ENCODE measurements at regions not wholly inside any gene's neighbourhood (a gene's known extent, or its start where the extent isn't known, plus 50 kb on each side); places are given as distances from the start of the nearest gene placed in this dataset.
"Not testable (repeated sequence)": the region's sequence is repeated elsewhere in the genome, so short reads cannot be mapped to it uniquely, and the experiment has no call there.

DNA sequence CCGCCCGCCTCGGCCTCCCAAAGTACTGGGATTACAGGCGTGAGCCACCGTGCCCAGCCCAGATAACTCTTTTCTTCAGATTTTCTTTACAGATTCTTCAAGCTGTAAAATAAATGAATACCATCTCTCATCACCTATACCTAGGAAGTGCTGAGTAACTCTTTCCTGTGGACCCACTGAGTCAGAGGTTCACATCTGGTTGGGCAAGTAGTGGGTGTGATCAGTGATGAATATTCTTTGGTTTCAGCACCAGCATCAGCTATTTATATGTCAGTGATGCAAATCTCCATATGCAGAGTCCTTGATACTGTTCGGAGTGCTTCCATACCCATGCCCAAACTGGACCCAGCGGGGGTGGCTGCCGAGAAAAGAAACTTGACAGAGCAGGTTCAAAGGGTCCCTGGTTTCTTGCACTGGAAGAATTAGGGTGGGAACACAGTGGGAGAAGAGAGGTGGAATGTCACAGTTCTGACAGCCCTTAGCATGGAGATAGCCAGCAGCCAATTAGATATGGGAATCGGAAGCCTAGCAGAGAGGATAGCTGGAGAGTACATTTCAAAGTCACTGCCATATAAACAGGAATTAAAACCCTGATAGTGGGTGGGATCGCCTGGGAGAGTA, 64.9 kb upstream of the DDR1 start:
- peak overlapping the region; percentile 46 for H3K27ac ChIP-seq
- no peak overlapping the region for H3K4me3 ChIP-seq (ENCODE audit: low read depth in 1 of 2, low read length in 1 of 2)
- TF ChIP-seq CTCF (IDR thresholded peaks at IDR 0.05): no peak
- H3K36me3 ChIP-seq: no peaks in the 10 kb centered on the region
- H3K4me1 ChIP-seq (ENCODE audit: control insufficient read depth in 1 of 2, insufficient read depth in 1 of 2, low read depth in 1 of 2, low read length in 1 of 2): peaks cover 55 to 58% of the 10 kb centered on the region in 2 experiments
- H3K9me3 ChIP-seq: no peaks in the 10 kb centered on the region
- H3K27me3 ChIP-seq: no peaks in the 10 kb centered on the region

DNA sequence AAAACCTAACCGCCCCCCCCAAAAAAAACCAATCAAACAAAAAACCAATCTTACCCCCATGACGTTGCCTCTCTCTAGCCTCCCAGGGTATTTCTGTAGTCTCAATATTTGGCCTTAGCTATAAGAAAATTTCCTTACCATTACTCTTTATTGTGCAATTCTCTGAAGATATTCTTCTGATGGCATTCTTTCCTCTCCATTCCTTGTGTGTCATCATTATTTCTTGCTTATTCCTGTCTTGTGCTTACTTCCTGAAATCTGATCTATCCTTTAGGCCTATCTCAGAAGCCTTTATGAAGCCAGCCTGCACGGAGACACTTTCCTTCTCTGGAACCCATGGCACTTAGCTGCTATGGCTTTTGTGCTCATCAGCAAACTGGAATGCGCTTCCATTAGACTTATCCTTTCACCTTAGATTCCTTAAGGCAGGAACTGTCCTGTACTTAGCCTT, 65.9 kb upstream of the DDR1 start:
- H3K36me3 ChIP-seq: no peaks in the 10 kb centered on the region
- no peak overlapping the region for H3K4me3 ChIP-seq (ENCODE audit: low read depth in 1 of 2, low read length in 1 of 2)
- peaks cover 61 to 62% of the 10 kb centered on the region in 2 experiments for H3K4me1 ChIP-seq (ENCODE audit: control insufficient read depth in 1 of 2, insufficient read depth in 1 of 2, low read depth in 1 of 2, low read length in 1 of 2)
- no peak for TF ChIP-seq CTCF (IDR thresholded peaks at IDR 0.05)
- peak overlapping the region; percentile 48 for H3K27ac ChIP-seq
- no peaks in the 10 kb centered on the region for H3K27me3 ChIP-seq
- H3K9me3 ChIP-seq: no peaks in the 10 kb centered on the region

GRCh38 chr6:30816791-30817739, 67.3 kb upstream of the DDR1 start:
- Histone ChIP-seq H3K4me3 (ENCODE audit: low read depth in 1 of 2, low read length in 1 of 2) (no peak overlapping the region), H3K27ac (peak overlapping the region; percentile 26), H3K36me3 (no peaks in the 10 kb centered on the region), H3K4me1 (ENCODE audit: control insufficient read depth in 1 of 2, insufficient read depth in 1 of 2, low read depth in 1 of 2, low read length in 1 of 2) (peaks cover 57 to 60% of the 10 kb centered on the region in 2 experiments), H3K9me3 (no peaks in the 10 kb centered on the region), H3K27me3 (no peaks in the 10 kb centered on the region)
- no peak for TF ChIP-seq CTCF (IDR thresholded peaks at IDR 0.05)

GRCh38 chr6:30816296-30816695, 68.0 kb upstream of the DDR1 start:
- not testable (repeated sequence) for H3K27ac ChIP-seq, H3K9me3 ChIP-seq

DNA sequence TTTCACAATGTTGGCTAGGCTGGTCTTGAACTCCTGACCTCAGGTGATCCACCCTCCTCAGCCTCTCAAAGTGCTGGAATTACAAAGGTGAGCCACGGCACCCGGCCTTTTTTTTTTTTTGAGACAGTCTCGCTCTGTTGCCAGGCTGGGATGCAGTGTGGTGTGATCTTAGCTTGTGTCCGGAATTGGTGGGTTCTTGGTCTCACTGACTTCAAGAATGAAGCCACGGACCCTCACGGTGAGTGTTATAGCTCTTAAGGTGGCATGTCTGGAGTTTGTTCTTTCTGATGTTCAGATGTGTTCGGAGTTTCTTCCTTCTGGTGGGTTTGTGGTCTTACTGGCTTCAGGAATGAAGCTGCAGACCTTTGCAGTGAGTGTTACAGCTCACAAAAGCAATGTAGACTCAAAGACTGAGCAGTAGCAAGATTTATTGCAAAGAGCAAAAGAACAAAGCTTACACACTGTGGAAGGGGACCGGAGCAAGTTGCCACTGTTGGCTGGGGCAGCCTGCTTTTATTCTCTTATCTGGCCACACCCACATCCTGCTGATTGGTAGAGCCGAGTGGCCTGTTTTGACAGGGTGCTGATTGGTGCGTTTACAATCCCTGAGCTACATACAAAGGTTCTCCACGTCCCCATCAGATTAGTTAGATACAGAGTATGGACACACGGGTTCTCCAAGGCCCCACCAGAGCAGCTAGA, 69.1 kb upstream of the DDR1 start:
- Histone ChIP-seq H3K4me1 (ENCODE audit: control insufficient read depth in 1 of 2, insufficient read depth in 1 of 2, low read depth in 1 of 2, low read length in 1 of 2) (peaks cover 47 to 53% of the 10 kb centered on the region in 2 experiments), H3K4me3 (ENCODE audit: low read depth in 1 of 2, low read length in 1 of 2) (peak overlapping the region in 1 of 2 experiments; percentile 41), H3K27ac (peak overlapping the region; percentile 95)
- not testable (repeated sequence) for H3K36me3 ChIP-seq, H3K9me3 ChIP-seq, H3K27me3 ChIP-seq

More at GRCh38 chr6:30816296-30816695, 68.0 kb upstream of the DDR1 start:
- not testable (repeated sequence) for H3K4me3 ChIP-seq (ENCODE audit: low read depth in 1 of 2, low read length in 1 of 2); H3K36me3 ChIP-seq; H3K27me3 ChIP-seq
- peaks cover 50 to 54% of the 10 kb centered on the region in 2 experiments for H3K4me1 ChIP-seq (ENCODE audit: control insufficient read depth in 1 of 2, insufficient read depth in 1 of 2, low read depth in 1 of 2, low read length in 1 of 2)

All from neutrophil (primary cell).